Fibroblast of the aortic adventitia (primary cell): ENCODE measurements at regions not wholly inside any gene's neighbourhood (a gene's known extent, or its start where the extent isn't known, plus 50 kb on each side); places are given as distances from the start of the nearest gene placed in this dataset.

ENCODE experiments used
- DNase-seq: peaks from one replicate; pipeline ENCODE4 v3.0.0-alpha.2; 2010; ENCODE audit warnings: low read depth
- H3K4me3 ChIP-seq: 2 replicates; pipeline ENCODE4 v1.5.1; 2011; ENCODE audit warnings: low read depth, mild to moderate bottlenecking, control low read depth, low read length, moderate library complexity
- CTCF ChIP-seq: IDR thresholded peaks from 2 replicates; pipeline ENCODE4 v1.5.1; 2011; ENCODE audit warnings: mild to moderate bottlenecking, low read length, control low read depth, inconsistent platforms; ENCODE audit not compliant: insufficient read depth

DNA sequence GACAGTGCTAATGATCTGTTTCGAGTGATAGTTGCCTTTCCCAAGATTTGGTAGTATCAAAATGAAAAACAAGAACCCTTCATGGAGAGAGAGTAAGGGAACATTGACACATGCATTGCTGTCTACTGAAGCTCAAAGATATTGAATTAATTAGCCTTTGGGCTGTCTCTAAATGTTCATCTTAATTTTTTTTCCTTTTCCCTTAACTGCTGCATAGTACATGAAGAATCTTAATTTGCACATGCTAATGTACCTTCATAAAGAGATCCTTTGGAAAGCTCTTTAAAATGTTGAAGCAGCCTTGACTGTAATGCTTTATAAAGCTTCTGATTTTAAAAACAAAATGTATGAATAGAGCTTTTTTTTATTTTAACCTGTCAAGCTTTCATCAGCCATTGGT, 452.2 kb downstream of the TUSC7 start:
- TF ChIP-seq CTCF, result no peak
- H3K4me3 ChIP-seq, result no peak overlapping the region
- DNase-seq, result no peak

GRCh38 chr3:117165176-117165575, 455.6 kb downstream of the TUSC7 start:
- TF ChIP-seq CTCF, result no peak
- DNase-seq, result no peak
- no peak overlapping the region for H3K4me3 ChIP-seq

- DNase-seq, result no peak
- no peak for TF ChIP-seq CTCF
- no peak overlapping the region for H3K4me3 ChIP-seq
Measured at GRCh38 chr3:117165601-117166051, 456.0 kb downstream of the TUSC7 start.

GRCh38 chr3:117168896-117169295, 459.3 kb downstream of the TUSC7 start:
- H3K4me3 ChIP-seq, result no peak overlapping the region
- DNase-seq, result no peak
- no peak for TF ChIP-seq CTCF

DNA sequence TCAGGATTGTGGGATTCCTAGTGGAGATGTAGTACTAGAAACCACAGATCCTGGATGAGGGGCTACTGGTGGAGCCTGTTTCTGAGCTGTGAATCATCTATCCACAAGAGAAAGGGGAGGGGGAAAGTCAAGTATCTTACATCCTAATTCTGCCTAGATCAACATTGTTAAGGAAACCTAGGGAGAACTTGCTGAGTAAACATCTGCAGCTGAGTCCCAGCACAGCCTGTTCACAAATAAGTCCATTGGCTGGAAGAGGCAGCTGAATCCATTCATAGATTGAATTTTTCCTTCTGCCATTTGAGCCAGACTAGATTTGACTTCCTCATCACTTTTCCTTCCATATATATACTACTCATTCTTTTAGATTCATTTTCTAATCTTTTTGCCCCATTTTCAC, 460.5 kb downstream of the TUSC7 start:
- DNase-seq, result no peak
- TF ChIP-seq CTCF, result no peak
- H3K4me3 ChIP-seq, result no peak overlapping the region

DNA sequence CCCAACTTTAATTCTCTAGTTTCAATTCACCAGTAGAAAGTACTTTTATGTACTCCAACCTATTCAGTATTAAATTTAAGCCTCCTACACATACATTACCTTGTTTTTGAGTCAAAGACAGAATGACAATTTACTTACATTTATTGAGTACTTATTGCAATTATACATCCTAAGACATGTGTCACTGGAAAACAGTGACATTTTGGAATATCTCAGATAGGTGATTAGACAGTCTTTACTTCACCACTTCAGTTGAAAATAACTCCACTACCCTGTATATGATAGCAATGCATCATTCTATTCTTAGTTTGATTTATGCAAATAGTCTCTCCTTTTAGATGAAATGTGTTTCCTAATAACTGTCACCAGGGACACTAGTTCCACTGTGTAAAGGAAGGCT, 461.5 kb downstream of the TUSC7 start:
- no peak for TF ChIP-seq CTCF
- H3K4me3 ChIP-seq, result no peak overlapping the region
- no peak for DNase-seq

- H3K4me3 ChIP-seq, result no peak overlapping the region
- no peak for TF ChIP-seq CTCF
- DNase-seq, result no peak
Measured at GRCh38 chr3:117172426-117172825, 462.8 kb downstream of the TUSC7 start.
